DND-41 (cell line): ENCODE measurements at regions not wholly inside any gene's neighbourhood (a gene's known extent, or its start where the extent isn't known, plus 50 kb on each side); places are given as distances from the start of the nearest gene placed in this dataset.

ENCODE experiments used
- ATAC-seq: fragments of 200-7000 bp; cut with Tn5 transposase; 3 replicates; pipeline ENCODE4 v1.9.1; 2021; ENCODE audit warnings: low read depth; ENCODE audit not compliant: insufficient read depth
- DNase-seq: peaks from one replicate; pipeline ENCODE4 v3.0.0-alpha.2; 2020
- H2AFZ ChIP-seq: 2 replicates; pipeline ENCODE4 v1.6.0; 2012; ENCODE audit warnings: low read depth, low read length
- H3K27ac ChIP-seq: 2 replicates; pipeline ENCODE4 v1.5.1; 2012; ENCODE audit warnings: low read length, inconsistent platforms
- H3K27me3 ChIP-seq: fragments of 200-600 bp; sonication (generic); 2 replicates; pipeline ENCODE4 v1.6.0; 2012; ENCODE audit warnings: low read length, mild to moderate bottlenecking, inconsistent platforms; ENCODE audit not compliant: insufficient read depth, poor library complexity
- H3K36me3 ChIP-seq: 2 replicates; pipeline ENCODE4 v1.5.1; 2012; ENCODE audit warnings: low read length, inconsistent platforms; ENCODE audit not compliant: insufficient read depth
- H3K4me1 ChIP-seq: 2 replicates; pipeline ENCODE4 v1.5.1; 2012; ENCODE audit warnings: mild to moderate bottlenecking, low read length; ENCODE audit not compliant: insufficient read depth
- H3K4me2 ChIP-seq: 2 replicates; pipeline ENCODE4 v1.6.0; 2012; ENCODE audit warnings: mild to moderate bottlenecking, moderate library complexity, low read length, inconsistent platforms; ENCODE audit not compliant: insufficient read depth
- H3K4me3 ChIP-seq, 2 experiments: fragments of 200-600 bp in 1 of 2; shearing (Covaris generic) in 1 of 2; 2 replicates each; pipeline ENCODE4 v1.5.1; 2012 to 2016; ENCODE audit warnings: inconsistent platforms in 2 of 2, low read length in 2 of 2, mild to moderate bottlenecking in 2 of 2, low read depth in 1 of 2, moderate library complexity in 1 of 2
- H3K79me2 ChIP-seq: 2 replicates; pipeline ENCODE4 v1.6.0; 2012; ENCODE audit warnings: low read length, inconsistent platforms; ENCODE audit not compliant: insufficient read depth
- H3K9ac ChIP-seq: 2 replicates; pipeline ENCODE4 v1.6.0; 2012; ENCODE audit warnings: low read depth, mild to moderate bottlenecking, inconsistent platforms, low read length, moderate library complexity
- H3K9me3 ChIP-seq: 2 replicates; pipeline ENCODE4 v1.5.1; 2012; ENCODE audit warnings: low read length, moderate library complexity, mild to moderate bottlenecking, inconsistent platforms; ENCODE audit not compliant: insufficient read depth, severe bottlenecking
- H4K20me1 ChIP-seq: 2 replicates; pipeline ENCODE4 v1.6.0; 2012; ENCODE audit warnings: low read length; ENCODE audit not compliant: insufficient read depth
- EZH2 ChIP-seq: IDR thresholded peaks from 3 replicates; pipeline ENCODE4 v1.6.1; 2012; ENCODE audit warnings: borderline replicate concordance, low read depth, mild to moderate bottlenecking, moderate library complexity, low read length, inconsistent platforms; ENCODE audit not compliant: severe bottlenecking
- TF ChIP-seq, protein P1 (sequence below): IDR thresholded peaks from 2 replicates; pipeline ENCODE4 v1.5.1; 2012; ENCODE audit warnings: borderline replicate concordance, low read length, moderate library complexity, mild to moderate bottlenecking; ENCODE audit not compliant: poor library complexity, severe bottlenecking; ENCODE audit errors: extremely low read depth

- H3K9me3 ChIP-seq = no peaks in the 10 kb centered on the region
- H3K4me1 ChIP-seq = no peaks in the 10 kb centered on the region
- no peaks in the 10 kb centered on the region for H3K79me2 ChIP-seq
- no peaks in the 10 kb centered on the region for H3K36me3 ChIP-seq
- H3K4me3 ChIP-seq = no peak overlapping the region
- H2AFZ ChIP-seq = no peak overlapping the region
- TF ChIP-seq EZH2 = no peak
- TF ChIP-seq, protein P1, sequence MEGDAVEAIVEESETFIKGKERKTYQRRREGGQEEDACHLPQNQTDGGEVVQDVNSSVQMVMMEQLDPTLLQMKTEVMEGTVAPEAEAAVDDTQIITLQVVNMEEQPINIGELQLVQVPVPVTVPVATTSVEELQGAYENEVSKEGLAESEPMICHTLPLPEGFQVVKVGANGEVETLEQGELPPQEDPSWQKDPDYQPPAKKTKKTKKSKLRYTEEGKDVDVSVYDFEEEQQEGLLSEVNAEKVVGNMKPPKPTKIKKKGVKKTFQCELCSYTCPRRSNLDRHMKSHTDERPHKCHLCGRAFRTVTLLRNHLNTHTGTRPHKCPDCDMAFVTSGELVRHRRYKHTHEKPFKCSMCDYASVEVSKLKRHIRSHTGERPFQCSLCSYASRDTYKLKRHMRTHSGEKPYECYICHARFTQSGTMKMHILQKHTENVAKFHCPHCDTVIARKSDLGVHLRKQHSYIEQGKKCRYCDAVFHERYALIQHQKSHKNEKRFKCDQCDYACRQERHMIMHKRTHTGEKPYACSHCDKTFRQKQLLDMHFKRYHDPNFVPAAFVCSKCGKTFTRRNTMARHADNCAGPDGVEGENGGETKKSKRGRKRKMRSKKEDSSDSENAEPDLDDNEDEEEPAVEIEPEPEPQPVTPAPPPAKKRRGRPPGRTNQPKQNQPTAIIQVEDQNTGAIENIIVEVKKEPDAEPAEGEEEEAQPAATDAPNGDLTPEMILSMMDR = no peak
- ATAC-seq (no peak), DNase-seq (no peak)
- H3K9ac ChIP-seq = no peak overlapping the region
- no peak overlapping the region for H3K4me2 ChIP-seq
- no peak overlapping the region for H3K27ac ChIP-seq
- H4K20me1 ChIP-seq = no peaks in the 10 kb centered on the region
- no peaks in the 10 kb centered on the region for H3K27me3 ChIP-seq
These were observed 98.0 kb upstream of the JARID2 start for GRCh38 chr6:15147827-15148226.

DNA sequence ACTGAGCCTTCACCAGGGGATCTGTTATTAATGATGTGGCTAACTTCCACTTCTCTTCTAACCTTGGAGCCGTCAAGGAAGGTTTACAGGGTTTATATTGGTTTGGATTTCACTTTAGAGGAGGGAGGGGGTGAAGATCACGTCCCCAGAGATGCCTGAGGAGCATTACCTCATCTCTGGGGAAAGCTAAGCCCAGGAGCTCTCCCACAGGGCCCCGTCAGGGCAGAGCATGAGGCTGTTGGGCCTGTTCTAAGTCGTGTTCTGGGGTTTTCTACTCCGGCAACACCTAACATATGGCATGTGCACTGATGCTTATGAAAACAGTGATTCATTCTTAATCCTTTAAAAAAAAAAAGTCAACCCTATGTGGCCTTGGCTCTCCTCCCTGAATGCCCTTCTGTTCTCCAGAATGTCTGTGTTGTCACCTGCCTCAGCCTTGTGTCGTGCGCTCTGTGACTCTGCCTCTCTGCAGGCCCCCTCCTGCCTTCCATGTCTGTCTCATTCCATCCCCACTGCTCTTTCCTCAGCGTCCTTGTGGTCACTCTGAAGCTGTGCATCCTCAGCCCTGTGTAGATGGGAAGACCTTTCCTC lies 97.4 kb upstream of the JARID2 start:
- H3K27ac ChIP-seq = no peak overlapping the region
- H3K4me2 ChIP-seq = no peak overlapping the region
- no peaks in the 10 kb centered on the region for H3K27me3 ChIP-seq
- H3K36me3 ChIP-seq = no peaks in the 10 kb centered on the region
- H2AFZ ChIP-seq = peak overlapping the region; percentile 20; the same call in 1 of the 2 replicates
- H4K20me1 ChIP-seq = no peaks in the 10 kb centered on the region
- ATAC-seq = no peak
- H3K4me3 ChIP-seq = no peak overlapping the region
- no peak for DNase-seq
- TF ChIP-seq, protein P1 = no peak
- TF ChIP-seq EZH2 = no peak
- H3K9me3 ChIP-seq = no peaks in the 10 kb centered on the region
- H3K4me1 ChIP-seq = no peaks in the 10 kb centered on the region
- no peak overlapping the region for H3K9ac ChIP-seq
- H3K79me2 ChIP-seq = no peaks in the 10 kb centered on the region

DNA sequence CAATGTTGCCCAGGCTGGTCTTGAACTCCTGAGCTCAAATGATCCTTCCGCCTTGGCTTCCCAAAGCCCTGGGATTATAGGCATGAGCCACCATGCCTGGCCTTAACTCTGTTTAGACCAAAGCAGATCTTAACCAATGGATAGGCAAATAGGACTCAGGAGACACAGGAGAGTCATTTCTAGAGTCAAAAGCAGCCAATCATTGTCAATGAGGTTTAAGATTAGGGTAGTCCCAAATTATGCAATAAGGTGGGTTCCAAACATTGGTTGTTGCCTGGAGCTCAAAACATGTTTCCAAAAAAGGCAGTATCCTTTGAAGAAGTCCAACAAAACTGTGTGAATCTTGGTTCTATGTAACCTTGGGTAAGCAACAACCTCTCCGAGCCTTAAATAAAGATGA lies 95.7 kb upstream of the JARID2 start:
- no peak overlapping the region for H3K4me2 ChIP-seq
- H3K36me3 ChIP-seq = no peaks in the 10 kb centered on the region
- H3K9ac ChIP-seq = no peak overlapping the region
- ATAC-seq = no peak
- no peaks in the 10 kb centered on the region for H3K4me1 ChIP-seq
- H3K27ac ChIP-seq = no peak overlapping the region
- H3K4me3 ChIP-seq = no peak overlapping the region
- TF ChIP-seq, protein P1 = no peak
- no peak for TF ChIP-seq EZH2
- H3K79me2 ChIP-seq = no peaks in the 10 kb centered on the region
- DNase-seq = no peak
- H4K20me1 ChIP-seq = no peaks in the 10 kb centered on the region
- H3K9me3 ChIP-seq = no peaks in the 10 kb centered on the region
- H2AFZ ChIP-seq = no peak overlapping the region
- H3K27me3 ChIP-seq = no peaks in the 10 kb centered on the region
